T1000 (cell line): ENCODE measurements at regions not wholly inside any gene's neighbourhood (a gene's known extent, or its start where the extent isn't known, plus 50 kb on each side); places are given as distances from the start of the nearest gene placed in this dataset.
"Not testable (repeated sequence)": the region's sequence is repeated elsewhere in the genome, so short reads cannot be mapped to it uniquely, and the experiment has no call there.

Experiments used
- DNase-seq: peaks from one replicate; lab custom pipeline; 2025; ENCODE audit warnings: mixed read lengths; lab: John Stamatoyannopoulos, UW

DNA sequence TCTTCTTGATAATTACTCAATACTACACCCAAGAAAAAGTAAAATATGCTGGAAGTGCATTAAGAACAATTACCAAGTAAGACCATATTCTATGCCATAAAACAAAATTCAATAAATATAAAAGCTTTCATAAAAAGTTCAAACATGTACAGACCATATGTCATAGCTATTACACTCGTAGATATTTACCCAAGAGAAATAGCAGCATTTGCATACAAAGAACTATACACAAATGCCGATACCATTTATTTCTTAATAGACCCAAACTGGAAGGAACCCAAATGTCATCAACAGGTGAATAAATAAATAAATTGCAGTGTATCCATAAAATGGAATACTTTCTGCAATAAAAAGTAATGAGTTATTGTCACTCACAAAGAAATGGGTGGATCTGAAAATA lies 78.3 kb upstream of the SLC16A7 start:
- no peak for DNase-seq

- no peak for DNase-seq
Measured at GRCh38 chr12:59500915-59501314, 94.9 kb upstream of the SLC16A7 start.

- no peak for DNase-seq
Measured at GRCh38 chr12:59500335-59500734, 95.5 kb upstream of the SLC16A7 start.

- no peak for DNase-seq
Measured at GRCh38 chr12:59499774-59500173, 96.1 kb upstream of the SLC16A7 start.

GRCh38 chr12:59494617-59495016 lies 101.2 kb upstream of the SLC16A7 start:
- no peak for DNase-seq

DNA sequence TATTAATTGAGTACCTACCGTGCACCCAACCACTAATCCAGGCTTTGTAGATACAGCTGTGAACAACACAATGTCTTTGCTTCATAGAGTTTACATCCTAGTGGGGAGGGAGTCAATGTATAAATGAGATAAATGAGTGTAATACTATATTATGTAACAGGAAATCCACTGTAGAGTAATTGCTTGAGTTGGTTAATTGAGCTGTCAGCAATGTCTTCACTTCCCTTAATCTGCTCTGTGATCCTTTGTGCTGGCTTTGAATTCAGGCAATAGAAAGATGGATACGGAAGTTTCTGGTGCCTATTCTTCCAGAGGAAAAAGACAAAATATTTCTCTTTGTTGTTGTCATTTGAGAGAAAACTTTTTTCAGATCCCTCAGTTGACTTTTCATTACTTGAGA lies 104.0 kb upstream of the SLC16A7 start:
- no peak for DNase-seq

- DNase-seq = peak; percentile 96
Measured at GRCh38 chr12:59486827-59487226, 109.0 kb upstream of the SLC16A7 start.

GRCh38 chr12:59484575-59484974 lies 111.3 kb upstream of the SLC16A7 start:
- no peak for DNase-seq

GRCh38 chr12:59474236-59474635 lies 121.6 kb upstream of the SLC16A7 start:
- not testable (repeated sequence) for DNase-seq

GRCh38 chr12:59472273-59472672 lies 123.6 kb upstream of the SLC16A7 start:
- DNase-seq = no peak

DNA sequence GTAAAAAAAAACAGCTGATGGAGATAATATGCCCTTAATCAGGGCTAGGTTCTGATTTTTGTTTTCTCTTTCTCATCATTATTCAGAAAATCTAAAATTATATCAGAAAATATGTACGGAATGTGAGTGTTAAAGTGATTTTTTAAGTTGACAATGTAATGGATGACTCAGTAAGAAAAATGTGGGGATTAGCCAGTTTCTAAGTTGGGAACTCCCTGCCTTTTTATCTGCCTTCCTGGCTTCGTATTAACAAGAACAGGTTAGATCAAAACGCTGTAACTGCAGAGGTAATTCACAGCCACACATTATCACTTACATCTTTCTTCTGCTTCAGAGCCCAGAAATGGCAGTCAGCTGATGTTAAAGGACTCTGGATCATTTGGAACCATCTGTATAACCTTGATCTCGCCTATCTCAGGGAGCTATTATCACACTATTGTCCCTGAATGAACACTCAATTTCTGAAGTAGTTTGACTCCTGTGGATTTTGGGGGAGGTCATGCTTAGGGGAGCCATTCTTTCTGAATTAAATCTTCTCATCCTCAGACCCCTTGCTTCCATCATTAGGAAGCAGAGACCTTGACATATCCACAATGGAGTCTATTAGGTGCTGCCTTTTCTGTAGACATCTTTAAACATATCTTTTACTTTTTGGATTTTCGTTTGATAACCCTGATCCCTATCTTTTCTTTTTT lies 135.7 kb upstream of the SLC16A7 start:
- no peak for DNase-seq

GRCh38 chr12:59453475-59453874 lies 142.4 kb upstream of the SLC16A7 start:
- DNase-seq = no peak

- no peak for DNase-seq
Measured at GRCh38 chr12:59452746-59453145, 143.1 kb upstream of the SLC16A7 start.

DNA sequence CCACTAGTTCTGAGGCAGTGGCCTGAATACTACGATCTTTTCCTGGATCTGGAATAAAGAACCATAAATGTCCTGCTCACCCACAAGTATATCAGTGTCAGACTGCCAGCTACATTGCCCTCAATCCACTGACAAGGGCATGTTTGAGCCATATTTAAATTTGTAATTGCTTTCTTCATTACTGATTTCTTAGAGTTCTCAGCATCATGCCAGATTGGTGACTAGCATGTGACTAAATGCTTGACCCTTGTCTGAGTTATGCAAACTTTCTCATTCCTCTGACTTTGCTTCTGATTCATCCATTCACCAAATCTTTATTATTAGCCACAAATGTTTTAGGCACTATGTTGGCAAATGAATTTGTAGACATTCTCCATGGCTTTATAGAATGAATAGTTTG lies 143.6 kb upstream of the SLC16A7 start:
- DNase-seq = peak; percentile 95

- no peak for DNase-seq
Measured at GRCh38 chr12:59446116-59446515, 149.7 kb upstream of the SLC16A7 start.

GRCh38 chr12:59444932-59445331 lies 150.9 kb upstream of the SLC16A7 start:
- no peak for DNase-seq

GRCh38 chr12:59432057-59432456 lies 163.8 kb upstream of the SLC16A7 start:
- no peak for DNase-seq

- no peak for DNase-seq
Measured at GRCh38 chr12:59431266-59431665, 164.6 kb upstream of the SLC16A7 start.

DNA sequence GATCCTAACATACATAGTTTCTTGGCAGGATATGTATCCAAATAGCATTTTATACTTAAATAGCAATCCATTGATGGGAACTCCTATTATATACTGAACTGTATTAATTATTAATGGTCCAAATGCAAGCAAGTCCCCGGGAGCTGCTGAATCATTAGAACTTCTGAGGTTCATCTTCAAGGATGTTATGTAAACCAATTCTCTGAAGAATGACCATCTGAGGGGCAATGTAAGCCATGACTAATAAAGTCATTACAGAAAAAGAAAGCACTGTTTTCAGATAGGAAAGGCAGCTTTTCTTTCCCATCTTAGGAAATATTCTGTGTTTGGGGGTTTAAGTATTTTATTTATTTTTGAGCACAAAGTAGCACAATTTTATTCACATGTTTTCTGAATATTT lies 166.1 kb upstream of the SLC16A7 start:
- no peak for DNase-seq

DNA sequence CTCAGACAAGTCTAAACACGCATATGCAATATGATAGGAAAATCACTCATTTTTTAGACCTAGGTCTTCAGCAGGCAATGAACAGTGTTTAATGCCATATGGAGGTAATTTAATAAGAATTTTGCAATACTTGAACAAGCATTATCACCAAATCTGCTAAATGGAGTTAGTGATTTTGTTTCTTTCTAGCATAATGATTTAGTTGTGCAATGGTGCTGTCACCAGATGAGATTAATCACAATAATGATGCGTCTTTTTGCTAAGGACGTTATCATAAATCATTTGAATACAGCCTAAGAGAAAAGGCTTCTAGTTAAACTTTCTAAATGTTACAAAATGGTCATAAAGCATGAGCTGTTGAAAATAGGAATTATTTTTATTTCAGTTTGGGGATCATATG lies 170.0 kb upstream of the SLC16A7 start:
- DNase-seq = no peak

- not testable (repeated sequence) for DNase-seq
Measured at GRCh38 chr12:59424666-59425065, 171.2 kb upstream of the SLC16A7 start.

DNA sequence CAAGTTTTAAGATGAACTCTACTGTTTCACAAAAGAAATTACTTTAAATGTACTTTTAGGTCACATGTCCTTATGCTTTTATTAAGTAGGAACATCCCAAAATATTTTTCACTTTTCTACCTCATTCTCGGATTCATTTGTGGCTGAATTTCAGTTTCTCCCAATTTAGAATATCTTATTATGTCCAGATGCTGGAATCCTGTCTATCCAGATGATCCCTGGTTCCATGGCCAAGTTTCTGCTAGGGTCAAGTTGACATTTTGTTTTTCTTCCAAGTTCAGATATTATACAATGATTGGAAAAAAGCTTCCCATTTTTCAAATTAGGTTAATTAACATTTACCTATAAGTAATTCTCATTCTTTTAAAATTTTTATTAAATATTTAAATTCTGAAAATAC lies 181.8 kb upstream of the SLC16A7 start:
- no peak for DNase-seq

DNA sequence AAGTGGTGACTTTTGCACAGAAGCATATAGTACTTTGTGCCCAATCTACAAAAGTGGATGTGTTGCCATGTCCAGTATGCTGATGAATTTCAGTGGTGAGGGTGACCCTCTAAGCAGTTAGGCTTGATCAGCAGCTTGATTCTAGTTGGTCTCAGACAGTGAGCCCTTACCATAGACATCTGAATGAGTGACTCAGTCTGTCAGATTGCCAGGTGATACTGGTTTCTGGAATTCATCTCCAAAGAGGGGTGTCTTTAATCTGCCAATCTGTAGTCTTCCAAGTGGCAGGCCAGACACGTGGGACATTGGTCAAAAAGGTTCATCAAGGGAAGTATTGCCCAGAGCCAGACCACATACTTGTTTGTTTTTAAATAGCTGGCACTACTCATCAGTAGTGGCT lies 187.4 kb upstream of the SLC16A7 start:
- no peak for DNase-seq

DNA sequence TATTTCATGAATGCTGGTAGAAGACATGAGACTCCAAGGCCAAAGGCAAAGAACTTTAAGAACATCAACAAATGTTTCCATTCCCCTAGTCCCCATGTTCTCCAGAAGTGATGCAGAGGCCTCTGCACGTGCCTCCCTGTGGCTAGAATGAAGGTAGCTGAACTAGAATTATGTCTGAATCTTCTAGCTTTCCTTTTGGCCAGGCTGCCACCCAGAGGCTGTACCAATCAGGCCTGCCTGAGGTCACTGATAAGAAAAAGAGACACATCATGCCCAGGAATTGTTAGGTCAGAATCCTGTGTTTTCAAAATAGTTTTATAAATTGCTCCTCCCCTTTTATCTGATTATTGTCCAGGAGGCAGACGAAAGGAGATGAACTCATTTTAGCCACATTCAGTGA lies 188.0 kb upstream of the SLC16A7 start:
- no peak for DNase-seq
